ENCODE measurements at regions not wholly inside any gene's neighbourhood (a gene's known extent, or its start where the extent isn't known, plus 50 kb on each side); places are given as distances from the start of the nearest gene placed in this dataset.

- H3K79me1 ChIP-seq (ENCODE audit: low read depth in 1 of 2, low read length in 2 of 2) = no peaks in the 10 kb centered on the region
- no TSS peak for BruUV-seq (replicated peaks)
- H4K5ac ChIP-seq (ENCODE audit: low read depth, low read length) = no peak overlapping the region
- H2AFZ ChIP-seq (replicated peaks; ENCODE audit: low read length, poor library complexity) = no peak overlapping the region
- ATAC-seq (ENCODE audit: low read depth) (no peak), DNase-seq (no peak)
- CTCF ChIA-PET = no interaction called here
- H3K9me3 ChIP-seq (ENCODE audit: control insufficient read depth, insufficient read depth, low read length) = peaks cover 46% of the 10 kb centered on the region
- WGBS, 2 experiments (ENCODE audit: extremely low coverage in 2 of 2, insufficient read length in 1 of 2) = no CpG with 5 or more reads among the region's 4 CpGs
- H4K8ac ChIP-seq (ENCODE audit: low read depth in 2 of 2, low read length in 2 of 2) = no peak overlapping the region
- H3K27me3 ChIP-seq (ENCODE audit: control insufficient read depth, insufficient read depth, low read length) = no peaks in the 10 kb centered on the region
- H2BK20ac ChIP-seq (ENCODE audit: low read depth, low read length) = no peak overlapping the region
- no peaks in the 10 kb centered on the region for H3K9me1 ChIP-seq (ENCODE audit: insufficient read depth, low read length)
- no peak overlapping the region for H3K4ac ChIP-seq (ENCODE audit: low read depth, low read length)
- no peak overlapping the region for H3K4me3 ChIP-seq (ENCODE audit: insufficient read depth, low read depth, low read length)
- no peaks in the 10 kb centered on the region for H4K20me1 ChIP-seq (ENCODE audit: insufficient read depth, low read length)
- H2BK15ac ChIP-seq (ENCODE audit: low read depth, low read length) = no peak overlapping the region
- H3K9ac ChIP-seq (ENCODE audit: low read depth, low read length) = no peak overlapping the region
- intact Hi-C loops (cut with micrococcal nuclease) = no loop called here
- H3K14ac ChIP-seq (replicated peaks; ENCODE audit: low read depth, low read length) = no peak overlapping the region
- H3K56ac ChIP-seq (ENCODE audit: extremely low read depth, insufficient read depth, low read length) = no peak overlapping the region
- H2AK9ac ChIP-seq (replicated peaks; ENCODE audit: low read depth, low read length, poor library complexity) = no peak overlapping the region
- POLR2A ChIA-PET (ENCODE audit: unreplicated experiment) = no interaction called here
- no peak overlapping the region for H2BK120ac ChIP-seq (ENCODE audit: low read depth, low read length)
- no peak overlapping the region for H3K18ac ChIP-seq (ENCODE audit: low read depth, low read length)
- H4K91ac ChIP-seq (ENCODE audit: insufficient read depth, low read depth, low read length) = no peak overlapping the region
- TF ChIP-seq ELK1 (IDR thresholded peaks at IDR 0.05; ENCODE audit: borderline replicate concordance, low read depth, low read length) = no peak
- no peak for TF ChIP-seq CTCF (conservative IDR thresholded peaks at IDR 0.05; ENCODE audit: low read depth, low read length)
- TF ChIP-seq MAZ (IDR thresholded peaks at IDR 0.05; ENCODE audit: borderline replicate concordance, low read depth, low read length) = no peak
- TF ChIP-seq CEBPB (IDR thresholded peaks at IDR 0.05; ENCODE audit: low read depth, low read length) = no peak
- TF ChIP-seq CHD1 (IDR thresholded peaks at IDR 0.05; ENCODE audit: low read depth, low read length) = no peak
- no peak for TF ChIP-seq SMC3 (IDR thresholded peaks at IDR 0.05; ENCODE audit: low read depth, low read length)
- TF ChIP-seq MXI1 (IDR thresholded peaks at IDR 0.05; ENCODE audit: borderline replicate concordance, low read depth, low read length) = no peak
- no peak for TF ChIP-seq RFX5 (IDR thresholded peaks at IDR 0.05; ENCODE audit: low read depth, low read length)
- TF ChIP-seq USF2 (IDR thresholded peaks at IDR 0.05; ENCODE audit: low read depth, low read length) = no peak
- no peak for TF ChIP-seq RCOR1 (IDR thresholded peaks at IDR 0.05; ENCODE audit: insufficient replicate concordance, low read length)
- no peak for TF ChIP-seq NFE2L2 (IDR thresholded peaks at IDR 0.05; ENCODE audit: low read depth, low read length)
- no peak overlapping the region for H2AK5ac ChIP-seq (ENCODE audit: low read depth, low read length)
- no peak overlapping the region for H3K27ac ChIP-seq (ENCODE audit: insufficient read depth, low read length)
- H3K4me2 ChIP-seq (ENCODE audit: low read depth, low read length) = no peak overlapping the region
- no peak overlapping the region for H2BK5ac ChIP-seq (ENCODE audit: low read depth, low read length, poor library complexity, severe bottlenecking)
- dilution Hi-C loops (cut with HindIII; ENCODE audit: low sequenced_read_pairs, unreplicated experiment) = no loop called here
- H3K4me1 ChIP-seq (ENCODE audit: control insufficient read depth, insufficient read depth, low read length) = no peaks in the 10 kb centered on the region
- H3K36me3 ChIP-seq (ENCODE audit: control insufficient read depth, insufficient read depth, low read length) = no peaks in the 10 kb centered on the region
- no peak overlapping the region for H3K23ac ChIP-seq (ENCODE audit: low read depth, low read length)
- in situ Hi-C loops (cut with MboI; ENCODE audit: low sequenced_read_pairs) = no loop called here
These were observed 1299.3 kb downstream of the TBC1D22A start for GRCh38 chr22:48061726-48062125.

Measured in IMR-90 (cell line).